H9 (cell line): ENCODE measurements at regions not wholly inside any gene's neighbourhood (a gene's known extent, or its start where the extent isn't known, plus 50 kb on each side); places are given as distances from the start of the nearest gene placed in this dataset.

ENCODE experiments used
- DNase-seq: peaks from one replicate; pipeline ENCODE4 v3.0.0-alpha.2; 2017
- H2AFZ ChIP-seq: one replicate; pipeline ENCODE4 v1.6.1; 2013; ENCODE audit warnings: mild to moderate bottlenecking, low read length, control low read depth, moderate library complexity
- H2AK5ac ChIP-seq: 2 replicates; pipeline ENCODE4 v1.6.1; 2013; ENCODE audit warnings: low read length, control low read depth, mixed read lengths; ENCODE audit not compliant: insufficient read length
- H2BK120ac ChIP-seq: one replicate; pipeline ENCODE4 v1.6.1; 2013; ENCODE audit warnings: low read depth, mild to moderate bottlenecking, low read length, control low read depth, inconsistent platforms; ENCODE audit not compliant: poor library complexity, severe bottlenecking
- H2BK12ac ChIP-seq: 2 replicates; pipeline ENCODE4 v1.6.1; 2013; ENCODE audit warnings: low read length, control low read depth, mixed read lengths, low read depth; ENCODE audit not compliant: insufficient read length
- H2BK15ac ChIP-seq: 2 replicates; pipeline ENCODE4 v1.6.1; 2013; ENCODE audit warnings: low read depth, low read length, control low read depth
- H2BK20ac ChIP-seq: one replicate; pipeline ENCODE4 v1.6.1; 2013; ENCODE audit warnings: low read depth, mild to moderate bottlenecking, low read length, control low read depth, inconsistent platforms; ENCODE audit not compliant: poor library complexity, severe bottlenecking
- H2BK5ac ChIP-seq: 2 replicates; pipeline ENCODE4 v1.6.1; 2013; ENCODE audit warnings: low read length, control low read depth, mixed read lengths; ENCODE audit not compliant: insufficient read length
- H3K14ac ChIP-seq: 2 replicates; pipeline ENCODE4 v1.6.1; 2013; ENCODE audit warnings: low read length, control low read depth; ENCODE audit not compliant: insufficient read depth
- H3K18ac ChIP-seq: 2 replicates; pipeline ENCODE4 v1.6.1; 2013; ENCODE audit warnings: low read depth, mild to moderate bottlenecking, mixed read lengths, low read length, control low read depth; ENCODE audit not compliant: insufficient read length
- H3K23ac ChIP-seq: 2 replicates; pipeline ENCODE4 v1.6.1; 2013; ENCODE audit warnings: low read length, control low read depth, mixed read lengths, low read depth; ENCODE audit not compliant: insufficient read length
- H3K23me2 ChIP-seq: 2 replicates; pipeline ENCODE4 v1.6.1; 2013; ENCODE audit warnings: low read depth, mild to moderate bottlenecking, mixed read lengths, low read length, control low read depth; ENCODE audit not compliant: insufficient read length, poor library complexity, severe bottlenecking
- H3K27ac ChIP-seq: 2 replicates; pipeline ENCODE4 v1.5.1; 2013; ENCODE audit warnings: low read length, control low read depth, mixed read lengths, low read depth; ENCODE audit not compliant: insufficient read length
- H3K27me3 ChIP-seq: 2 replicates; pipeline ENCODE4 v1.6.1; 2013; ENCODE audit warnings: low read length, control low read depth, inconsistent platforms; ENCODE audit not compliant: insufficient read depth
- H3K4ac ChIP-seq: 2 replicates; pipeline ENCODE4 v1.6.1; 2013; ENCODE audit warnings: low read depth, mild to moderate bottlenecking, control low read depth, inconsistent platforms, low read length, moderate library complexity
- H3K4me1 ChIP-seq: 2 replicates; pipeline ENCODE4 v1.6.1; 2013; ENCODE audit warnings: low read length, control low read depth, inconsistent platforms; ENCODE audit not compliant: insufficient read depth
- H3K4me2 ChIP-seq: 2 replicates; pipeline ENCODE4 v1.6.1; 2013; ENCODE audit warnings: low read length, control low read depth, mixed read lengths; ENCODE audit not compliant: insufficient read length, insufficient read depth
- H3K56ac ChIP-seq: 2 replicates; pipeline ENCODE4 v1.6.1; 2013; ENCODE audit warnings: low read depth, mild to moderate bottlenecking, mixed read lengths, low read length, control low read depth; ENCODE audit not compliant: insufficient read length
- H3K79me1 ChIP-seq: 2 replicates; pipeline ENCODE4 v1.6.1; 2013; ENCODE audit warnings: low read depth, mild to moderate bottlenecking, moderate library complexity, low read length, control low read depth, inconsistent platforms; ENCODE audit not compliant: insufficient read depth, poor library complexity, severe bottlenecking
- H3K79me2 ChIP-seq: 2 replicates; pipeline ENCODE4 v1.6.1; 2013; ENCODE audit warnings: low read length, control low read depth, inconsistent platforms; ENCODE audit not compliant: insufficient read depth
- H3K9ac ChIP-seq: 2 replicates; pipeline ENCODE4 v1.6.1; 2013; ENCODE audit warnings: low read length, control low read depth, mixed read lengths; ENCODE audit not compliant: insufficient read length; ENCODE audit errors: extremely low read depth
- H3K9me3 ChIP-seq: one replicate; pipeline ENCODE4 v1.6.1; 2013; ENCODE audit warnings: low read depth, low read length, inconsistent platforms; ENCODE audit not compliant: control insufficient read depth
- H3T11ph ChIP-seq: one replicate; pipeline ENCODE4 v1.6.1; 2013; ENCODE audit warnings: mild to moderate bottlenecking, low read length, control low read depth, inconsistent platforms
- H4K20me1 ChIP-seq: one replicate; pipeline ENCODE4 v1.6.1; 2013; ENCODE audit not compliant: control insufficient read depth, insufficient read length, insufficient read depth
- H4K5ac ChIP-seq: 2 replicates; pipeline ENCODE4 v1.6.1; 2013; ENCODE audit warnings: low read depth, mild to moderate bottlenecking, mixed read lengths, low read length, control low read depth; ENCODE audit not compliant: insufficient read length
- H4K8ac ChIP-seq: replicated peaks from 2 replicates; pipeline ENCODE4 v1.6.1; 2013; ENCODE audit warnings: low read length, control low read depth, mixed read lengths, low read depth; ENCODE audit not compliant: insufficient read length
- H4K91ac ChIP-seq: 2 replicates; pipeline ENCODE4 v1.6.1; 2013; ENCODE audit warnings: low read depth, mild to moderate bottlenecking, moderate library complexity, mixed read lengths, low read length, control low read depth; ENCODE audit not compliant: insufficient read length
- H3K27ac Mint-ChIP-seq, 3 experiments: 2 replicates in 2 of 3; 3 replicates in 1 of 3; pipeline ENCODE4 v1.8.0; 2020 to 2021; ENCODE audit warnings: mixed read lengths in 3 of 3, mild to moderate bottlenecking in 1 of 3, moderate library complexity in 1 of 3
- H3K27me3 Mint-ChIP-seq: 2 replicates; pipeline ENCODE4 v1.8.0; 2021; ENCODE audit warnings: low read depth, mild to moderate bottlenecking, moderate library complexity, mixed read lengths
- H3K36me3 Mint-ChIP-seq, 3 experiments: 2 replicates in 2 of 3; 3 replicates in 1 of 3; pipeline ENCODE4 v1.8.0; 2020 to 2021; ENCODE audit warnings: low read depth in 3 of 3, mixed read lengths in 3 of 3; ENCODE audit not compliant: insufficient read depth in 1 of 3
- H3K4me1 Mint-ChIP-seq, 2 experiments: 2 replicates each; pipeline ENCODE4 v1.8.0; 2020; ENCODE audit warnings: mixed read lengths in 2 of 2
- H3K4me3 Mint-ChIP-seq, 2 experiments: 2 replicates in 1 of 2; 3 replicates in 1 of 2; pipeline ENCODE4 v1.8.0; 2020 to 2021; ENCODE audit warnings: mild to moderate bottlenecking in 2 of 2, mixed read lengths in 2 of 2, moderate library complexity in 1 of 2
- H3K9me3 Mint-ChIP-seq, 2 experiments: 2 replicates in 1 of 2; 3 replicates in 1 of 2; pipeline ENCODE4 v1.8.0; 2020; ENCODE audit warnings: mild to moderate bottlenecking in 2 of 2, mixed read lengths in 2 of 2, moderate library complexity in 1 of 2
- CTCF ChIP-seq: fragments of 200-600 bp; sonication (generic); conservative IDR thresholded peaks from 3 replicates; pipeline ENCODE4 v1.8.0; 2021; ENCODE audit warnings: antibody characterized with exemption, mild to moderate bottlenecking
- WGBS: extraction: QIAGEN DNeasy Blood & Tissue Kit; methylation state at CpG from one replicate; pipeline ENCODE4 v1.1.7; 2013; ENCODE audit warnings: missing lambda C conversion rate, low lambda C conversion rate, mixed read lengths; ENCODE audit not compliant: insufficient read length; ENCODE audit errors: extremely low coverage; 5-methylcytosine and 5-hydroxymethylcytosine counted together

- H2BK120ac ChIP-seq: no peak overlapping the region
- H4K20me1 ChIP-seq: no peaks in the 10 kb centered on the region
- DNase-seq: no peak
- H2AK5ac ChIP-seq: no peak overlapping the region
- no peak for TF ChIP-seq CTCF
- H3K23me2 ChIP-seq: no peaks in the 10 kb centered on the region
- no peak overlapping the region for H2BK20ac ChIP-seq
- H3K23ac ChIP-seq: no peak overlapping the region
- H3K4ac ChIP-seq: no peak overlapping the region
- H2BK15ac ChIP-seq: no peak overlapping the region
- H4K8ac ChIP-seq: no peak overlapping the region
- H2AFZ ChIP-seq: no peak overlapping the region
- Mint-ChIP-seq H3K36me3 (no peaks in the 10 kb centered on the region), H3K4me3 (no peak overlapping the region), H3K27ac (no peak overlapping the region), H3K4me1 (no peaks in the 10 kb centered on the region), H3K27me3 (peaks cover 2% of the 10 kb centered on the region; the same call in 1 of the 2 replicates), H3K9me3 (no peaks in the 10 kb centered on the region)
- no peak overlapping the region for H2BK5ac ChIP-seq
- no peaks in the 10 kb centered on the region for H3K4me1 ChIP-seq
- H2BK12ac ChIP-seq: no peak overlapping the region
- H4K5ac ChIP-seq: no peak overlapping the region
- no peak overlapping the region for H3K14ac ChIP-seq
- H3K4me2 ChIP-seq: no peak overlapping the region
- H3K79me1 ChIP-seq: no peaks in the 10 kb centered on the region
- H3K56ac ChIP-seq: no peak overlapping the region
- H3K27me3 ChIP-seq: no peaks in the 10 kb centered on the region; the same call in 1 of the 2 replicates
- H3K27ac ChIP-seq: no peak overlapping the region
- no peak overlapping the region for H4K91ac ChIP-seq
- H3K9ac ChIP-seq: no peak overlapping the region
- no peaks in the 10 kb centered on the region for H3K79me2 ChIP-seq
- H3K18ac ChIP-seq: no peak overlapping the region
- WGBS: no CpG with 5 or more reads among the region's 3 CpGs
- no peaks in the 10 kb centered on the region for H3K9me3 ChIP-seq
- no peak overlapping the region for H3T11ph ChIP-seq
Measured at GRCh38 chr13:37293295-37293694, 187.8 kb upstream of the CSNK1A1L start.
